ENCODE measurements at regions not wholly inside any gene's neighbourhood (a gene's known extent, or its start where the extent isn't known, plus 50 kb on each side); places are given as distances from the start of the nearest gene placed in this dataset.

- TF ChIP-seq EP300 (IDR thresholded peaks at IDR 0.05) (no peak), CTCF (IDR thresholded peaks at IDR 0.05) (no peak), POLR2A (IDR thresholded peaks at IDR 0.05) (no peak)
Observed at GRCh38 chr2:210370562-210370961, 55.6 kb upstream of the MYL1 start.
